Activated naive CD4-positive, alpha-beta T cell treated with anti-CD3 and anti-CD28 coated beads for 36 hours (primary cell): ENCODE measurements at regions not wholly inside any gene's neighbourhood (a gene's known extent, or its start where the extent isn't known, plus 50 kb on each side); places are given as distances from the start of the nearest gene placed in this dataset.

Experiments used
- CTCF ChIA-PET: fragments of 350-600 bp; sonication (Branson Sonifier 250); formaldehyde crosslinking; loops from one replicate; lab custom pipeline; 2021; ENCODE audit warnings: antibody characterized with exemption; lab: Charles Lee
- DNase-seq: peaks from one replicate; pipeline ENCODE4 v3.0.0-alpha.2; 2020
- H3K27ac Mint-ChIP-seq: one replicate; pipeline ENCODE4 v1.8.0; 2021; ENCODE audit warnings: mild to moderate bottlenecking, mixed read lengths
- H3K27me3 Mint-ChIP-seq: one replicate; pipeline ENCODE4 v1.8.0; 2021; ENCODE audit warnings: low read depth, mixed read lengths
- H3K36me3 Mint-ChIP-seq: one replicate; pipeline ENCODE4 v1.8.0; 2021; ENCODE audit warnings: low read depth, mixed read lengths
- H3K4me1 Mint-ChIP-seq: one replicate; pipeline ENCODE4 v1.8.0; 2021; ENCODE audit warnings: low read depth, mixed read lengths
- H3K4me3 Mint-ChIP-seq: one replicate; pipeline ENCODE4 v1.8.0; 2021; ENCODE audit warnings: mild to moderate bottlenecking, moderate library complexity, mixed read lengths
- H3K9me3 Mint-ChIP-seq: one replicate; pipeline ENCODE4 v1.8.0; 2021; ENCODE audit warnings: mixed read lengths
- intact Hi-C: fragments of 100-400 bp; cut with micrococcal nuclease; formaldehyde crosslinking; loops from one replicate; pipeline ENCODE4 v1.15.1; 2023

- H3K27me3 Mint-ChIP-seq = peaks cover 3% of the 10 kb centered on the region
- intact Hi-C loops = no loop called here
- no peaks in the 10 kb centered on the region for H3K9me3 Mint-ChIP-seq
- CTCF ChIA-PET = no interaction called here
- H3K4me1 Mint-ChIP-seq = no peaks in the 10 kb centered on the region
- H3K27ac Mint-ChIP-seq = no peak overlapping the region
- no peaks in the 10 kb centered on the region for H3K36me3 Mint-ChIP-seq
- H3K4me3 Mint-ChIP-seq = no peak overlapping the region
- DNase-seq = no peak
Measured at GRCh38 chr9:89892920-89893319, 288.1 kb downstream of the GADD45G start.

- H3K36me3 Mint-ChIP-seq = no peaks in the 10 kb centered on the region
- no peak for DNase-seq
- no peaks in the 10 kb centered on the region for H3K9me3 Mint-ChIP-seq
- CTCF ChIA-PET = interaction anchor here (0.5 kb wide), 1 partner anchor 328 kb away, joined by 3 read pairs; no protein-coding TSS in a partner anchor
- peaks cover 3% of the 10 kb centered on the region for H3K27me3 Mint-ChIP-seq
- no peak overlapping the region for H3K4me3 Mint-ChIP-seq
- no peaks in the 10 kb centered on the region for H3K4me1 Mint-ChIP-seq
- H3K27ac Mint-ChIP-seq = no peak overlapping the region
- intact Hi-C loops = no loop called here
Measured at GRCh38 chr9:89893886-89894285, 289.1 kb downstream of the GADD45G start.

- H3K4me1 Mint-ChIP-seq = no peaks in the 10 kb centered on the region
- no peak overlapping the region for H3K27ac Mint-ChIP-seq
- intact Hi-C loops = no loop called here
- H3K9me3 Mint-ChIP-seq = no peaks in the 10 kb centered on the region
- CTCF ChIA-PET = no interaction called here
- DNase-seq = no peak
- H3K36me3 Mint-ChIP-seq = no peaks in the 10 kb centered on the region
- H3K27me3 Mint-ChIP-seq = peaks cover 3% of the 10 kb centered on the region
- no peak overlapping the region for H3K4me3 Mint-ChIP-seq
Measured at GRCh38 chr9:89896806-89897340, 292.1 kb downstream of the GADD45G start.

- no peaks in the 10 kb centered on the region for H3K36me3 Mint-ChIP-seq
- intact Hi-C loops = no loop called here
- DNase-seq = no peak
- H3K4me3 Mint-ChIP-seq = no peak overlapping the region
- peaks cover 3% of the 10 kb centered on the region for H3K27me3 Mint-ChIP-seq
- H3K9me3 Mint-ChIP-seq = no peaks in the 10 kb centered on the region
- H3K4me1 Mint-ChIP-seq = no peaks in the 10 kb centered on the region
- no peak overlapping the region for H3K27ac Mint-ChIP-seq
- CTCF ChIA-PET = no interaction called here
Measured at GRCh38 chr9:89899573-89899972, 294.8 kb downstream of the GADD45G start.

GRCh38 chr9:89901920-89902319, 297.1 kb downstream of the GADD45G start:
- Mint-ChIP-seq H3K27me3 (no peaks in the 10 kb centered on the region), H3K9me3 (no peaks in the 10 kb centered on the region), H3K27ac (no peak overlapping the region), H3K4me3 (no peak overlapping the region), H3K4me1 (no peaks in the 10 kb centered on the region), H3K36me3 (no peaks in the 10 kb centered on the region)
- DNase-seq = no peak
- CTCF ChIA-PET = no interaction called here
- intact Hi-C loops = no loop called here

GRCh38 chr9:89902450-89903140, 297.8 kb downstream of the GADD45G start:
- Mint-ChIP-seq H3K9me3 (no peaks in the 10 kb centered on the region), H3K27me3 (no peaks in the 10 kb centered on the region), H3K36me3 (no peaks in the 10 kb centered on the region), H3K27ac (no peak overlapping the region), H3K4me3 (no peak overlapping the region), H3K4me1 (no peaks in the 10 kb centered on the region)
- DNase-seq = no peak
- CTCF ChIA-PET = no interaction called here
- intact Hi-C loops = no loop called here

GRCh38 chr9:89903141-89903475, 298.3 kb downstream of the GADD45G start:
- intact Hi-C loops = no loop called here

GRCh38 chr9:89905606-89906338, 301.0 kb downstream of the GADD45G start:
- H3K27me3 Mint-ChIP-seq = no peaks in the 10 kb centered on the region
- no peaks in the 10 kb centered on the region for H3K4me1 Mint-ChIP-seq
- CTCF ChIA-PET = interaction anchor here (1.7 kb wide), 1 partner anchor 308 kb away, joined by 6 read pairs; no protein-coding TSS in a partner anchor
- no peaks in the 10 kb centered on the region for H3K9me3 Mint-ChIP-seq
- intact Hi-C loops = no loop called here
- no peak overlapping the region for H3K4me3 Mint-ChIP-seq
- H3K27ac Mint-ChIP-seq = no peak overlapping the region
- no peak for DNase-seq
- no peaks in the 10 kb centered on the region for H3K36me3 Mint-ChIP-seq

More at GRCh38 chr9:89903141-89903475, 298.3 kb downstream of the GADD45G start:
- Mint-ChIP-seq H3K27ac (no peak overlapping the region), H3K27me3 (no peaks in the 10 kb centered on the region), H3K9me3 (no peaks in the 10 kb centered on the region), H3K4me1 (no peaks in the 10 kb centered on the region), H3K36me3 (no peaks in the 10 kb centered on the region), H3K4me3 (no peak overlapping the region)
- no peak for DNase-seq
- CTCF ChIA-PET = no interaction called here

GRCh38 chr9:89911721-89912604, 307.2 kb downstream of the GADD45G start:
- intact Hi-C loops = no loop called here
- H3K9me3 Mint-ChIP-seq = no peaks in the 10 kb centered on the region
- no peaks in the 10 kb centered on the region for H3K4me1 Mint-ChIP-seq
- H3K36me3 Mint-ChIP-seq = no peaks in the 10 kb centered on the region
- no peaks in the 10 kb centered on the region for H3K27me3 Mint-ChIP-seq
- H3K4me3 Mint-ChIP-seq = no peak overlapping the region
- no peak for DNase-seq
- CTCF ChIA-PET = no interaction called here
- H3K27ac Mint-ChIP-seq = no peak overlapping the region

GRCh38 chr9:89912605-89912953, 307.8 kb downstream of the GADD45G start:
- no peaks in the 10 kb centered on the region for H3K27me3 Mint-ChIP-seq
- H3K36me3 Mint-ChIP-seq = no peaks in the 10 kb centered on the region
- H3K9me3 Mint-ChIP-seq = no peaks in the 10 kb centered on the region
- CTCF ChIA-PET = no interaction called here
- no peak for DNase-seq
- H3K27ac Mint-ChIP-seq = no peak overlapping the region
- no peaks in the 10 kb centered on the region for H3K4me1 Mint-ChIP-seq
- intact Hi-C loops = no loop called here
- H3K4me3 Mint-ChIP-seq = no peak overlapping the region

- H3K9me3 Mint-ChIP-seq = no peaks in the 10 kb centered on the region
Measured at GRCh38 chr9:89915187-89915586, 310.4 kb downstream of the GADD45G start.

GRCh38 chr9:89916001-89916597, 311.3 kb downstream of the GADD45G start:
- Mint-ChIP-seq H3K36me3 (no peaks in the 10 kb centered on the region), H3K4me3 (no peak overlapping the region), H3K4me1 (peaks cover 4% of the 10 kb centered on the region), H3K27ac (no peak overlapping the region), H3K9me3 (no peaks in the 10 kb centered on the region), H3K27me3 (peaks cover 2% of the 10 kb centered on the region)
- intact Hi-C loops = loop anchor here (5.0 kb wide), 1 partner anchor 174 kb away; no protein-coding TSS in a partner anchor
- CTCF ChIA-PET = interaction anchor here (0.6 to 1.0 kb wide), 3 partner anchors 8 to 697 kb away, joined by 3 to 8 read pairs (median 6); no protein-coding TSS in a partner anchor
- DNase-seq = no peak

More at GRCh38 chr9:89915187-89915586, 310.4 kb downstream of the GADD45G start:
- no peak for DNase-seq
- Mint-ChIP-seq H3K36me3 (no peaks in the 10 kb centered on the region), H3K27ac (no peak overlapping the region), H3K27me3 (peaks cover 2% of the 10 kb centered on the region), H3K4me1 (peaks cover 4% of the 10 kb centered on the region), H3K4me3 (no peak overlapping the region)
- intact Hi-C loops = loop anchor here (5.0 kb wide), 1 partner anchor 173 kb away; no protein-coding TSS in a partner anchor
- CTCF ChIA-PET = interaction anchor here (0.6 to 1.0 kb wide), 3 partner anchors 9 to 317 kb away, joined by 3 to 6 read pairs (median 3); no protein-coding TSS in a partner anchor
